WI38 (cell line): ENCODE measurements at regions not wholly inside any gene's neighbourhood (a gene's known extent, or its start where the extent isn't known, plus 50 kb on each side); places are given as distances from the start of the nearest gene placed in this dataset.

Experiments used
- H3K4me3 ChIP-seq: 2 replicates; pipeline ENCODE4 v1.5.1; 2011; ENCODE audit warnings: low read depth, mild to moderate bottlenecking, control low read depth, low read length
- TF ChIP-seq, protein P1 (sequence below): IDR thresholded peaks from 2 replicates; pipeline ENCODE4 v1.5.1; 2012; ENCODE audit warnings: low read depth, mild to moderate bottlenecking, control low read depth, low read length

GRCh38 chr16:49024016-49024415 is 257.6 kb downstream of the CBLN1 start:
- TF ChIP-seq, protein P1, sequence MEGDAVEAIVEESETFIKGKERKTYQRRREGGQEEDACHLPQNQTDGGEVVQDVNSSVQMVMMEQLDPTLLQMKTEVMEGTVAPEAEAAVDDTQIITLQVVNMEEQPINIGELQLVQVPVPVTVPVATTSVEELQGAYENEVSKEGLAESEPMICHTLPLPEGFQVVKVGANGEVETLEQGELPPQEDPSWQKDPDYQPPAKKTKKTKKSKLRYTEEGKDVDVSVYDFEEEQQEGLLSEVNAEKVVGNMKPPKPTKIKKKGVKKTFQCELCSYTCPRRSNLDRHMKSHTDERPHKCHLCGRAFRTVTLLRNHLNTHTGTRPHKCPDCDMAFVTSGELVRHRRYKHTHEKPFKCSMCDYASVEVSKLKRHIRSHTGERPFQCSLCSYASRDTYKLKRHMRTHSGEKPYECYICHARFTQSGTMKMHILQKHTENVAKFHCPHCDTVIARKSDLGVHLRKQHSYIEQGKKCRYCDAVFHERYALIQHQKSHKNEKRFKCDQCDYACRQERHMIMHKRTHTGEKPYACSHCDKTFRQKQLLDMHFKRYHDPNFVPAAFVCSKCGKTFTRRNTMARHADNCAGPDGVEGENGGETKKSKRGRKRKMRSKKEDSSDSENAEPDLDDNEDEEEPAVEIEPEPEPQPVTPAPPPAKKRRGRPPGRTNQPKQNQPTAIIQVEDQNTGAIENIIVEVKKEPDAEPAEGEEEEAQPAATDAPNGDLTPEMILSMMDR = no peak

DNA sequence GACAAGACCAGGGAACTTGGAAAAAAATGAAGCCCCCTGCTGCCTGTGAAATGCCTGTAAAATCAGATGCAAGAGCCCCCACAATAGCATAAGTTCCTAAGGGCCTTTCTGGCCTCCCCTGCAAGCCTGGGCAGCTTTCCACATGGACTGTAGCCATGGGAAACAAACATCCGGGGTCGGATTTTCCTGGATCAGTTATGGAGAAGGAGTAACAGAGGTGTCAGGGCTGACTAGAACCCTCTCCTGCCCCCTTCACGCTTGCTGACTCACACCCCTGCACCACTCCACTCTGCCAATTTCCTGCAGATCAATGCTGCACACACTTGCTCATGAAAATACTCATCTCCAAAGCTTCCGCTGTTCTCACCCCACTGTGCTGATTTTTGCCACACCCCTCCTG is 258.6 kb downstream of the CBLN1 start:
- TF ChIP-seq, protein P1 = no peak
- H3K4me3 ChIP-seq = no peak overlapping the region

More at GRCh38 chr16:49024016-49024415, 257.6 kb downstream of the CBLN1 start:
- H3K4me3 ChIP-seq = no peak overlapping the region

GRCh38 chr16:49022351-49022963 is 259.2 kb downstream of the CBLN1 start:
- TF ChIP-seq, protein P1 = no peak
- H3K4me3 ChIP-seq = no peak overlapping the region

GRCh38 chr16:49021136-49021535 is 260.5 kb downstream of the CBLN1 start:
- TF ChIP-seq, protein P1 = no peak
- no peak overlapping the region for H3K4me3 ChIP-seq

- H3K4me3 ChIP-seq = no peak overlapping the region
- TF ChIP-seq, protein P1 = no peak
Measured at GRCh38 chr16:49020436-49020835, 261.2 kb downstream of the CBLN1 start.

DNA sequence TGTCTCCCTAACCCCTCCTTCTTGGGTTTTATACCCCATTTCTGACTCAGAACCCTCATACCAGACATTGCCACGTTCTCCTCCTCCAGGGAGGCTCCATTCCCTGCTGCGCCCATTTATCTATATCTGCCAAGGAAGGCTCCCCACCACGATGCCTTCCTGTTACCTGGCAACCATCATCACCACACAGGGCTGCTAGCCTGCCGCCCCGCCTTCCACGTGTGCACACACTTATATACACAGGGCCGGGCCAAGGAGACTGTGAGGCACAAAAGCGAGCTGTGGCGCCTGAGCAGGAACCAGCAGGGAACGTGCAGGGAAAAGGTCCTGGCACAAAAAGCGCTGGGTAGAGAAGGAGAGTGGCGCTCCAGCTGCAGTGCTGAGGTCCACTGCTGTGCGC is 261.8 kb downstream of the CBLN1 start:
- TF ChIP-seq, protein P1 = no peak

GRCh38 chr16:49019081-49019633 is 262.5 kb downstream of the CBLN1 start:
- no peak overlapping the region for H3K4me3 ChIP-seq
- TF ChIP-seq, protein P1 = no peak

More for the DNA sequence above, 261.8 kb downstream of the CBLN1 start:
- H3K4me3 ChIP-seq = no peak overlapping the region
